ENCODE measurements at regions not wholly inside any gene's neighbourhood (a gene's known extent, or its start where the extent isn't known, plus 50 kb on each side); places are given as distances from the start of the nearest gene placed in this dataset.

- TF ChIP-seq, protein P1, sequence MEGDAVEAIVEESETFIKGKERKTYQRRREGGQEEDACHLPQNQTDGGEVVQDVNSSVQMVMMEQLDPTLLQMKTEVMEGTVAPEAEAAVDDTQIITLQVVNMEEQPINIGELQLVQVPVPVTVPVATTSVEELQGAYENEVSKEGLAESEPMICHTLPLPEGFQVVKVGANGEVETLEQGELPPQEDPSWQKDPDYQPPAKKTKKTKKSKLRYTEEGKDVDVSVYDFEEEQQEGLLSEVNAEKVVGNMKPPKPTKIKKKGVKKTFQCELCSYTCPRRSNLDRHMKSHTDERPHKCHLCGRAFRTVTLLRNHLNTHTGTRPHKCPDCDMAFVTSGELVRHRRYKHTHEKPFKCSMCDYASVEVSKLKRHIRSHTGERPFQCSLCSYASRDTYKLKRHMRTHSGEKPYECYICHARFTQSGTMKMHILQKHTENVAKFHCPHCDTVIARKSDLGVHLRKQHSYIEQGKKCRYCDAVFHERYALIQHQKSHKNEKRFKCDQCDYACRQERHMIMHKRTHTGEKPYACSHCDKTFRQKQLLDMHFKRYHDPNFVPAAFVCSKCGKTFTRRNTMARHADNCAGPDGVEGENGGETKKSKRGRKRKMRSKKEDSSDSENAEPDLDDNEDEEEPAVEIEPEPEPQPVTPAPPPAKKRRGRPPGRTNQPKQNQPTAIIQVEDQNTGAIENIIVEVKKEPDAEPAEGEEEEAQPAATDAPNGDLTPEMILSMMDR (IDR thresholded peaks at IDR 0.05): no peak
- TF ChIP-seq POLR2A (IDR thresholded peaks at IDR 0.05): no peak
Measured at GRCh38 chr5:159588941-159589340, 258.7 kb upstream of the IL12B start.
